HPDE6-E6E7 (cell line): ENCODE measurements at regions not wholly inside any gene's neighbourhood (a gene's known extent, or its start where the extent isn't known, plus 50 kb on each side); places are given as distances from the start of the nearest gene placed in this dataset.

Experiments used
- DNase-seq: peaks from one replicate; pipeline ENCODE4 v3.0.0; 2011; ENCODE audit warnings: missing footprints; ENCODE audit errors: extremely low spot score

DNA sequence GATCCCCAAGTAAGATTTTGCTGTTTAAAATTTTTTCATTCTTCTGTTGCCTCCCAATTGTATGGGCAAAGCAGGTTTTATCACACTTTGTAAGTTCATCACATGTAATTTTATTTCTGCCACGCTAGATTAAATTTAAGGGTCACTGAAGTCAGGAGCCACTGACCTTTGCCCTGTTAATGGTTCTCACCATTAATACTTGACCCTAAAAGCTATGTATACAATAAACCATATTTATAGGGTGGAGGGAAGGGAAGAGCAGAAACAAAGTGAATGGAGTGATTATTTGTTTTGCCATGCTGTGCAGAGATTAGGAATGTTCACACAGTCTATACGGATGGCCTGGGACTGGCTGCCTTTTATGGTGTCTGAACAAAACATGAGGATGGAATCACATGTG is 186.7 kb downstream of the BMP2 start:
- no peak for DNase-seq

DNA sequence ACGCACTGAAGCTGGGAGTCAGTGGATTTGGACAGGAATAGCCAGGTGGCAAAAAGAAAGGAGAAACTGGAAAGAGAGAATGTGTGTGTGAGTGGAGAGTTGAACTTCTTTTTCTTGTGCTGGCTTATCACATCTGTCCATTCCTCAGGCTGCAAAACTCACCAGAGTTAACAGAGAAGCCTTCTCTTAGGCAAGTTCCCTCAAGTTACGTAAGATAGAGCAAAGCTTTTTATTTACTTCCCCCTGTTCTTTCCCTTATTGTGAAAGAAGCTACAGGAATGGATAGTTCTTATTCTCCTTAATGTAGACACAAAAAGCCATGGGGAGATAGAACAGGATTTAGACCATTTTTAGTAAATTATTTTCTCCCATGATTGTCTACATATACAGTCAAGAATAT is 188.6 kb downstream of the BMP2 start:
- no peak for DNase-seq

DNA sequence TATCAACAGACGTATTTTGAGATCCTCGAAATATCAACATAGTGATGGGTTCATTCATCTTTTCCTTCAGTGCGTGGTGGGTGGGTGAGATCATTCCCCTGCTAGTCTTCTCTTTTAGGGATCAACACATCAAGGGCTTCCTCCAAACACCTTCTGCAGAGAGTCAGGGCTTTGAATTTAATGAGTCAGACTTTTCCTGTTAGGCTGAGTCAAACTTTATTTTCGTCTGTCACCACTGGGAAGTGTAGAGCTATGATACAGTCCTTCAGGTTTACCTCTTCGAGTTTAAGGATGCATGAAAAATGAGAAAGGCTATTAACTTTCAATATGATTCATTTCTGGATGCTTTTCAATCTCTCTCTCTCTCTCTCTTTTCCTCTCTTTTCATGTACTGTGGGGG is 189.1 kb downstream of the BMP2 start:
- peak; percentile 63 for DNase-seq

DNA sequence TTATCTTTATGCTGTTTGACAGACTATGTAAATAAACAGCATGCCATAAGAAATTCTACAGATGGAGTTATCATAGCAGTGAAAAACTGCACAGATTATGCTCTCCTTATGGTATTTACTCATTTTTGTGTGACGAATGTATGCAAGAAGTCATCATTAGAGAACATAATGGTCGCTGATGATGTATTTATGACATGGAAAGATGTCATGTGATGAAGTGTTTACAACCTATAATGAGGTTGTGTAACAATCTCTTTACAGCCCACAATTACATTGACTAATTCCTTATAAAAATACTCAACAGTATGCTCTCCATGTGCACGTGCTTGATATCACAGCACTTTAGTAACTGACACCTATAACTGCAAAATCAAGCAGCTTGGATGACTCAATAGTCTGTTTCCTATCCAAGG is 192.4 kb downstream of the BMP2 start:
- DNase-seq = no peak

DNA sequence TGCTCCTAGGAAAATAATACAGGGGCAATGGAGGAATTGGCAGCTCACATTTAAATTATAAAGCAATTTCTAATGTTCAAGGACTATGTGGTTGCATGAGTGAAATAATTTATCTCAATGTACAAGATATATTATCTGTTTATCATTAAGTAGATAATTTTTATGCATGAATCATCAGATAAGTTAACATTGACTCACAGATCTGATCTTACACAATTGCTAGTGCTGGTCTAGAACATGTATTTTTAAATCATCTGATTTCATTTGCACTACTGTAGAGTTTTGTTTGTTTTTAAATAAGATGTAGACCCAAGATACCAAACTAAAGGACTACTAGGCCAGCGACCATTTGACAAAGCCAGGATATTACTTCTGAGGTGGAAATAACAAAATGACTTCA is 199.2 kb downstream of the BMP2 start:
- DNase-seq = peak; percentile 26

DNA sequence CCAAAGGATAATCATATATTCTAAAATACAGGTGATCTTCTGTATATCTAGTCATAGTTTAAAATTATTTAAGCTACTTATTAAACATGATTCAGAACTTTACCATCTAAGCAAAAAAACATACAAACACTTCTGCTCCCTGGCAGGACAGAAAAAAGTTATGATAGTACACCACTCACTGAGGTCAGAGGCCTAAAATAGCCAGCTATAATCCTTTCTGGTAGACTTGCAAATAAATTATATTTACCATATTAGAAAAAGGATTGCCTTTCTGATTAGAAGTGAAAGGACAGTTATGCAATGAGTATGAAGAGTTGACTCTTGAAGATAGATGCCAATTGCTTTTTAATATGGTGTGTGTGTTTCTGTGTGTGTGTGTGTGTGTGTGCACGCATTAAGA is 207.4 kb downstream of the BMP2 start:
- no peak for DNase-seq

DNA sequence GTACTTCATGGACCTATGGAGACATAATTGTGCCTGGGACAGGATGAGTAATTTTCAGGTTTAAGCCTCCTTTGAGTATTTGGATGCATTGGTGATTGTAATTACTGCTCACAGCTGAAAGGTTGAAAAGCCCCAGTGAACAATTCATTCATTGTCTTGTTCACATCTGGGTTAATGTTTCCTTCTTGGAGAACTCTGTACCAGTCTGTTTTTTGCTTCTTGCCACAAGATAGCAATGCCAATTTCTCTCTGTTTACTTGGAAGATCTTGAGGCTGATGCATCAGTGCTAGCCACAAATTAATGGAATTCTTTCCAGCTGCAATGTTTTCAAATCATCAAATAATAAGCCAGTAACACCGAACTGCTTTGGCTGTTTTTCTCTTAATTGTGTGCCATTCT is 207.8 kb downstream of the BMP2 start:
- no peak for DNase-seq

DNA sequence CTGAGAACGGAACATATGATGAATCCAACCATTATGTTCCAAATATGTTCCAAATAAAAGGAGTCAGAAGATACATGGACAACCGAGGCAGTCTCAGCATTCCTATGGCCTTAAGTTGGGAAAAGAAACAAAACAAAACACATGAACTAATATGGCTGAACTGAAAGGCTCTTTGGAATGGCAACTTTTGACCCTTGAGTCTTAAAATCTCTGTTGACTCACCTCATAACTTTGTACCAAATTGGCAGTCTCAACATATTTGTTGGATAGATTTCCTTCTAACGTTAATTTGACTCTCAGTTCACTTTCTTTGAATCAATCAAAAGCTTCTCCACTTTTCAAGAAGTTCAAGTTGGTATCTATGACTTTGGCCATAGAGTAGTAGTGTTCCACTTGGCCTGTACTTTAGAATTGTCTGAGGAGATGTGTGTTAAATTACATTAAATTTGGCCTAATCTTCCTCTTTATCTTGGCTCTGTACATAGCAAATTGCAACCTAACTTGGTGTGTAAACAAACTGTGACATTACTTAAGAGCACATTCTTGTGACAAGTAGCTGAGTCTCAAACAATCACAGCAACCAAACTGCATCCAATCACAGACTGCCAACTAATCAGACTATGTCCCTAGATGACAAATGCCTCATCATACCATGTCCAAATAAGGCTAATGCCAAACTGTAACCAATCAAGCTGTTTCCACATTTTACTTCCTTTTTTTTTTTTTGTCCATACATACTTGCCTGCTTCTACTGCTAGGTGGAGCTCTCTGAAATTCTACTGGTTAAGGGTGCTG is 208.8 kb downstream of the BMP2 start:
- no peak for DNase-seq

DNA sequence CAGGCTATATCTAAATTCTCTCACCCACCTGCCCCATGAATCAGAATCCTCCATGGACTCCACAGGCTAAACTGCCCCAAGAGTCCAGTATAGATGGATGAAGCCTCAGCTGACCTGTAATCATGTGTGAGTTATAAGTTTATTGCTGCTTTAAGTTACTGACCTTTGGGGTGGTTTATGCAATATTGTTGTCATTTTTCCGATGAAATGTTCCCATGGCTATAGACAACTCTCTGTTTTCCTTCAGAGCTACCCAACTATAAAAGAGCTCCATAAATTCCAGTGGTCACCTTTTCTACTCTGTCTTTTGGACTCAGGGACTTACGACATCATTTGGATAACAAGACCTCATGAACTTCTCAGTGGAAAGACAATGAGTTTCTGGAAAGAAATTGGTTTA is 212.1 kb downstream of the BMP2 start:
- no peak for DNase-seq

DNA sequence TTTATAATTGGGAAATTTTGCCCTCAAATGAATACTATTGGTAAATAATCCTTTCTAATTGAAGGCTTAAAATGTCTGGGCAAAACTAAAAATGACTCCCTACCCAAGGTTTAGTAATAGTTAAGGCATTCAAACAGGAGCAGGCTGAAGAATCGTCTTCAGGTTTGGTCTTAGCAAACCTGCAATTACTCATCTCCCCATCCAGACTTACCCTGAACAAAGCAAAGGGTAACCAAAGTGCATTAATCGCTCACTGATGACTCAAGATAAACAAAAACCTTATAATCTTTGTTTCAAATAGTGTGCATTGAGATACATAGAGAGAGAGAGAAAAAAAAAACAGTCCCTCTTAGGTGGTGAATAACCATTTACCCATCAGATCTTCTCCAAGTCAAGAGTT is 225.5 kb downstream of the BMP2 start:
- DNase-seq = peak; percentile 90

DNA sequence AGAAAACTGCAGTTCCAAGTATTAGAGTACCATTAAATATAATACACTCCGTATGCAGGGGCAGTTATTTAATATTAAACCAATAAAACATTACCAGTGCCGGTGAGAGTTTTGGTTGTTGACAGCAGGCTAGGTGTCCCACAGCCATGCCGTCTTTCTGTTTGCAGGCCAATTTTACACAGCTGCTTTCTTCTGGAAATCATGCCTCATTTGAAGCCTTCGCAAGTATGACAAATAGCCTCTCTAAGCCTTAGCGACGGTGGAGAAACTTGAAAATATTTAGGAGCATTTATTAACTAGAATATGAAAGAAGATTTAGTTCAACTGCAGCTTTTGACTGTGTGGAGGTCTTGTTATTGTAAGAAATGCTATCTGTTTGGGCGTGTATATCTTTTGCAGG is 226.0 kb downstream of the BMP2 start:
- no peak for DNase-seq

DNA sequence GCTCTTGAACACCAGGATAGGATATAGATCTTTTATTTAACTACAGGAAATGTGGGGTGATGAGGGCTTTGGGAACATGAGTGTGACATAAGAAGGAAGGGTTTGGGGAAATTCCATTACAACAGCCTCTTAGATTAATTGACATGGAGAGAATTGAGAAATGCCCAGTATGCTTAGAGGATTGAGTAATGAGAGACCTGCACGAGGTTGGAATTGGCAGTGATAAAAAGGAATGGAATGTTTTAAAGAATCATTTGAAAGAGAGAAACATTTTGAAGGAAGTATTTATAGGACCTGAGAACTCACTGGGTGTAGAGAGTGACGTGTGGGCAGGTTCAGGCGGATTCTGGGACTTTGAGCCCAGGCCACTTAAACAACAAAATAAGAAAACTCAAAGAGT is 227.0 kb downstream of the BMP2 start:
- DNase-seq = peak; percentile 81

DNA sequence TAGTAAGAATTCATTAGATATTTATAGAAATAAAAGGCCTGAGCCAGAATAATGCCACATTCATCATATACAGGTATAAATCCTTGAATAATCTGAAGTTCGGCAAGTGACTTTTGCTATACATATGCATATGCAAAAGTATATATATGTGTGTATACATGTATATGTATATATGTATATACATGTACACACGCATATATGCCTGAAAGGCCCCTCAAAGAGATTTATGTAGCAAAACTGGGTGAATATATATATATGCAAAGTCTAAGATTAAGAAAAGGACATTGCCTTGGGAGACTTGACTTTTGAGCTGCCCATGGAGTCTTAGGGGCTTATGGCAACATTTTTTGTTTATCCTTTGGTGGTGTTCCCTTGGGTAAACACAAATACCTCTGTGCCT is 231.4 kb downstream of the BMP2 start:
- DNase-seq = no peak

DNA sequence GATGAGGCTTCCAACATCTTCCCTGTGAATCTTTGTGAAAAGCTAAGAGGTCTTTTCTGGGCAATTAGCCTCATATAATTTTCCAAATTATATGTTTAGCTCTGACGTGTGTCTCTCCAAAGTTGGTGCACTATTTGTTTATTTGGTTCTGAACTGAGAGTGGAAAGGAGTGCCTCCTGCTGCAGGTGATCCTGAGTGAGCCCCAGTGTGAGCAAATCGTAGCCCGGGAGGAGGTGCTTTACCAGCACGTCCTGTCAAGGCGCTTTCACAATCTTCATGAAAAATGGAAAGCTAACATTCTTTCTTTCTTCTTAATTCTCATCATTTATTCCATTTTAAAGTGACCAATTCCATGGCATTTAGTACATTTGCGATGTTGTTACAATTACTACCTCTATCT is 231.9 kb downstream of the BMP2 start:
- DNase-seq = no peak

DNA sequence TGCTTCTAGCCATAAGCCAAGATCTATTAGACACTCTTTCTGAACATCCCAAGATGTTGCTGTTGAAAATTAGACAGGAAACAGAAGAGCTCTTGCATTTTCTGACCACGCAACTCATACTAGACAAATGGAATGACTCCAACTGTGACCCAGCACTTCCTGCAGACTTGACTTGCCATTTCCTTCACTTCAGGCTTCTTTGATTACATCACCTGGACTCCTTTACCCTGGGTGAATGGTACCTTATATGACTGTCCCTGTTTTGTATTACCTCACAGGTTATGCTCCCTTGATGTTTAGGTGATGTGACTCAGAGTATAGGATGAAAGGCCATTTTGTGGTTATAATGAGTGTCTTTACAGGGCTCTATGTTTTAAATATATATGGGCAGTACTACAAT is 236.1 kb downstream of the BMP2 start:
- peak; percentile 45 for DNase-seq

DNA sequence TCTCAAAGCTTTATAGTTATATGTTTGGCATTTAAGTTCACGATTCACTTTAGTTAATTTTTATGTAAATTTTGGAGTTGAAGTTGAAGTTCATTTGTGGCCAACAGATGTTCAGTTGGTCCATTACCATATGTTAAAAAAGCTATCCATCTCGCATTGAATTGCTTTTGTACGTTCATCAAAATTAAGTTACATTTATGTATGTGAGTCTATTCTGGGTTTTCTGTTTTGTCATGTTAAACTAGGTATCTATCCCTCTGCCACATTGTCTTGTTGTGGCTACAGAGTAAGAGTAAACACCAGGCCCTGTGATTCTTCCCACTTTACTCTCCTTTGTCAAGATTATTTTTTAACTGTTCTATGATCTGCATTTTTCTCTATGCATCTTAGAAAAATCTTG is 237.3 kb downstream of the BMP2 start:
- DNase-seq = no peak

DNA sequence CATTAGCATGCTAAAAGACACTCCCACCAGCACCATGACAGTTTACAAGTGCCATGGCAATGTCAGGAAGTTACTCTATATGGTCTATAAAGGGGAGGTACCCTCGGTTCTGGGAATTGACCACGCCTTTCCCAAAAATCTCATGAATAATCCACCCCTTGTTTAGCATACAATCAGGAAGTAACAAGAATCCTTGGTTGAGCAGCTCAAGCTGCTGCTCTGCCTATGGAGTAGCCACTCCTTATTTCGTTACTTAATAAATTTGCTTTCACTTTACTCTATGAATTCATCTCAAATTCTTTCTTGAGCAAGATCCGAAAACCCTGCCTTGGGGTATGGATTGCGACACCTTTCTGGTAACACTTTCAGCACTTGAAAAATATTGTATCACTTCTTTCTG is 243.0 kb downstream of the BMP2 start:
- no peak for DNase-seq

DNA sequence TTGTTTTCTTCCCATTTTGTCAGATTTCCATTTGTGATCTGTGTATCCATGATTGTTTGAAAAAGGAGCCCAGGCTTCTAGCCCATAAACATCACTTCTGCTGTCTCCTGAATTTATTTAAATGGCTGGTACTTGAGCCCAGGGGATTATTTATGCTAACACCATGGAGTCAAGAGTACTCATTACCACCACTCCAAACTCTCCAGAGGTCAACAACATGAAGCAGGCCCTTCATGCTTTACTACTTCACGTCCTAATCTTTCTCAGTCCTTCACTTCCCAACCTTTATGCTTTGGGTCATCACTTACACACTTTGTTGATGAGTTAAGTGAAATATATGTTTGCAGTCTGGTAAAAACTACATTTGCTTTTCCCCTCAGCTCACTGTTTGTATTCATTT is 247.8 kb downstream of the BMP2 start:
- DNase-seq = no peak

DNA sequence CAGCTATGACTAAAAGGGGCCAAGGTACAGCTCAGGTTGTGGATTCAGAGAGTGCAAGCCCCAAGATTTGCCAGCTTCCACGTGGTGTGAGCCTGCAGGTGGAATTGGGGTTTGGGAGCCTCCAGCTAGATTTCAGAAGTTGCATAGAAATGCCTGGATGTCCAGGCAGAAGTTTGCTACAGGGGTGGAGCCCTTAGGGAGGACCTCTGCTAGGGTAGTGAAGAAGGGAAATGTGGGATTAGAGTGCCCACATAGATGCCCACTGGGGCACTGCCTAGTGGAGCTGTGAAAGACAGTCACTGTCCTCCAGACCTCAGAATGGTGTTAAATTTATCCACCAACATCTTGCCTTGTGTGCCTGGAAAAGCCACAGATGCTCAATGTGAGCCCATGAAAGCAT is 255.1 kb downstream of the BMP2 start:
- DNase-seq = no peak

DNA sequence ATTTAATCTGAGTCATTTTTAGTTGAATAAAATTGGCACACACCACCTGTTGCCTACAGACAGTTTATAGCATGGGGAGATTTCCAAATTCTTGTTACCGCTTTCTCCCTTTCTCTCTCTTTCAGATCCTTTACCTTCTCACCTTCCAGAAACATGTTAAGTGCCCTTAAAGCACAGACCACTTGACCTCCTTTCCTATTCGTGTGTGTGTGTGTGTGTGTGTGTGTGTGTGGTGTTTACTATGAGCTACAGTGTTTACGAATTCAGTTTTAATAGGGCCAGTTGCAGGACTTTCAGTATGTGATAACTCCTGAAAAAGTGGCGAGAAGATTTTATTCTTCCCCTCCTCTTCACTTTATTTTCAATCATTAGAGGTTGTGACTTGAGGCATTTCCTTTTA is 258.1 kb downstream of the BMP2 start:
- no peak for DNase-seq

DNA sequence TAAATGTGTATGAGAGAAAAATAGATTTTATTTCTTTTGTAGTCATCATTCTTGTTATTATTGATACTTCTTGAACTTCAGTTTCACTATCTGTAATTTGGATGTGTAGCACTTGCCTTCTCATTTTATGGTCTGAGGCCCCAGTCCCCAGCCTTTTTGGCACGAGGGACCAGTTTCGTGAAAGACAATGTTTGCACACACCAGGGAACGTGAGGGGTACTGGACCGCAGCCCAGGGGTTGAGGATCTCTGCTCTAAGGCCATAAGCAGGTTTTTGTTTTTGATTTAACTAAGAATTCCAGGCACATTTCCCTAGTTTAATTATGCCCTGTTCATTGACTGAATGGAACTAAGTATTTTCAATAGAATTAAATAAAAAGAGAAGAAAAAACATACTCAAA is 261.5 kb downstream of the BMP2 start:
- no peak for DNase-seq

DNA sequence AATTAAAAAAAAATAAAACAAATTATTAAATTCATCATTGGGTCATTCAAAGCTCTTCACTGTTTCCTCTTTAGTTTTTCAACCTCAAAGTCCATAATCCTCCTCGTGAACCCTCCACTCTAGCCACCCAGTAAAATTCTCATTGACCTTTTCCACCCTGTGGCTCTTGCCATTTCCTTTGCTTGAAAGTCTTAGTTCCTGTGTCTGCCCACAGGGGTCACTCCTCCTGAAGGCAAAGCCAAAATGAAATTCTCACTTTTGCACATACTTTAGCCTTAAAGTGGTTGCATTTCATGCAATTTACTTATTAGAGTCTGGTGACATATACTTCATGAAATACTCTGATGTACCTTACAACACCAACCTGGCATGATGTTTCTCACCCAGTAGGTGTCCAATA is 263.7 kb downstream of the BMP2 start:
- DNase-seq = no peak

DNA sequence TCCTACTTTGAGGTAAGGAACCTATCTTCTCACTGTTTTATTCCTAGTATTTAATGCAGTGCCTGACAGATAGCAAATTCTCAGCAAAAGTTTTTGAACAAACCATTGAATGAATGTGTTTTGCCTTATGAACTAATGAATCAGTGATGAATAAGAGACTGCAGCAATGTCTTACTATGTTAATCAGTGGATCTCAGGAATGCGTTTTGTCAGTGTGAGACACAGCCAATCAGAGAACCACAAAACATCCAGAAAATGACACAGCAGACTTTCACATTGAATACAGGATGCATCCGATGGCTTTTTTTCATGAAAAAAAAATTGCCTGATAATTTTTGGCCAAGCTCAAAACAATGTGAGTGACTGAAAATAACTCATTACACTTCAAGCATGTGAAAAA is 270.5 kb downstream of the BMP2 start:
- peak; percentile 6 for DNase-seq

DNA sequence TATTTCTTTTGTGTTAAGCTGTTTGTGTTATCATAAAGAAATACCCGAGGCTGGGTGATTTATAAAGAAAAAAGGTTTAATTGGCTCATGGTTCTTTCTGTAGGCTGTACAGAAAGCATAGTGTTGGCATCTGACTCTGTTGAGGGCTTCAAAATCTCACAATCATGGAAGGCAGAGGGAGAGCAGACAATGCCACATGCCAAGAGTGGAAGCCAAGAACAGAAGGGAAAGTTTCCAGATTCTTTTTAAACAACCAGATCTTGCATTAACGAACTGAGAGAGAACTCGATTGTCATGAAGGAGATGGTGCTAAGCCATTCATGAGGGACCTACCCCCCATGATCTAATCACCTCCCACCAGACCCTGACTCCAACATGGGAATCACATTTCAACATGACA is 290.1 kb downstream of the BMP2 start:
- no peak for DNase-seq
